NCI-H2081 treated with DMSO at 0.1 percent for 48 hours (cell line): ENCODE measurements at regions not wholly inside any gene's neighbourhood (a gene's known extent, or its start where the extent isn't known, plus 50 kb on each side); places are given as distances from the start of the nearest gene placed in this dataset.

ENCODE experiments used
- DNase-seq: peaks from one replicate; lab custom pipeline; 2025; lab: John Stamatoyannopoulos, UW

GRCh38 chr7:13139436-13139835 lies 452.0 kb downstream of the ARL4A start:
- no peak for DNase-seq

- no peak for DNase-seq
Measured at GRCh38 chr7:13144673-13145072, 457.2 kb downstream of the ARL4A start.

- no peak for DNase-seq
Measured at GRCh38 chr7:13148548-13148947, 461.1 kb downstream of the ARL4A start.

DNA sequence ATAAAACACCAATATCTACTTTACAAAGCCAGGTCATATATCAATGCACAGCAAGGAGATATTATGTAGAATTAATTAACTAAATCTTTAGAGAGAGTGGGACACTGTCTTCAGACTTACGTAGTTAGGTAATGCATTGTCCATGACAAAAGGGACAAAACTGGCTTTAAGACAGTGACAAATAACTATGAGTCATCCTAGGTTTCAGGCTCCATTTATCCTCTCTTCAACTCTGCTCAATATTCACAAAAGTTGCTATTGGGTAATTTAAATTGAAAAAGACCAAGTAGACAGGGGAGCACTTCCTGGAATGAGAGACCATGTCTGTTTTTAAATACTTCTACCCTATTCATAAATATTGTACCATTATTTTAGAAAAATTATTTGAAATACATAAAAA lies 464.5 kb downstream of the ARL4A start:
- DNase-seq = no peak

- no peak for DNase-seq
Measured at GRCh38 chr7:13152755-13153154, 465.3 kb downstream of the ARL4A start.

GRCh38 chr7:13153266-13153665 lies 465.8 kb downstream of the ARL4A start:
- no peak for DNase-seq

GRCh38 chr7:13153742-13154141 lies 466.3 kb downstream of the ARL4A start:
- DNase-seq = no peak

DNA sequence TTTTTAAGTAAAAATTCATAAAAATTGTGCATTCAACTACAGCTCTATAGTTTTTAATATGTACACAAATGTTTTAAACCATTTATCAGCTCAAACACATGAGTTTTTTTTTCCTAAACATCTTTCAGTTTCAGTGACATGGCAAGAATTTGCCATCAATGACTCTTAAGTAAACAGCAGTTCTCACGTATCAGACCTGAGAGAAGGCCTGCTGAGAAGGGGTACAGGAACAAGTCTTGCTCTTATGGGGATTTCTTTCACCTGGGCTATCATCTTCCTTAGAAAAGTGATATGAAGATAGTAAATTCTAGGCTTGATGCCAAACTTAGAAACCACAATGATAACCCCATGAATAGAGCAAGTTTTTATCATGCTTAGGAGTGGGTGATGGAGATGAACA lies 467.8 kb downstream of the ARL4A start:
- no peak for DNase-seq

- DNase-seq = no peak
Measured at GRCh38 chr7:13159003-13159402, 471.6 kb downstream of the ARL4A start.

DNA sequence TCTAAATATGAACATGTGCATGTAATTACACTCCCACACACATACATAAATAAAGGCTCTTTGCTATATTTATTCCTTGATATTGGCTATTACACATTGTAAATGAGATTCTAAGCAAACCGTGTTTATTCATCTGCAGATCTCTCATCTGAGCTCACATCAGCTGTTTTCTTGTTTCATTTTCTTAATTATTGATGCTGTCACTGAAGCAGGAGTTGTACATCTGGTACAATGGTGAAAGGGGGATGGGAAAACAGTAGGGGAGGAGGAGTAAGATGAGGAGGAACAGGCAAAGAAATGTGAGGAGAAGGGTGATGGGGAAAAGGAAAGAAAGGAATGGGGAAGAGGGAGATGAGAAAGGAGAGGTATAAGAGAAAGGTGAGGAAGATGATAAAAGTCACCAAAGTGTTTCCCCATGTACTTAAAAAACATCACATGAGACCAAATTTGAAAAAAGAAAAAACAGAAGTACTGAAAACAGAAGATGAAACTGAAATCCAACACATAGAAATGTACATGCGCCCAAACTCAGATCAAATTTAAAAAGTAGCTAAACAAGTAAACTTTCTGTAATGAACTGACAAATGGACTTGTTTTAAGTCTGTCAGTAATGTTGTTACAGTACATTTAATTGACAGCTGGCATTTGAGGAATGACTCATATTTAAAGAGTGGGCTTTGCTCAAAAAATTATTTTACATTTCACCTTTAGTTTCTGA lies 472.2 kb downstream of the ARL4A start:
- no peak for DNase-seq

DNA sequence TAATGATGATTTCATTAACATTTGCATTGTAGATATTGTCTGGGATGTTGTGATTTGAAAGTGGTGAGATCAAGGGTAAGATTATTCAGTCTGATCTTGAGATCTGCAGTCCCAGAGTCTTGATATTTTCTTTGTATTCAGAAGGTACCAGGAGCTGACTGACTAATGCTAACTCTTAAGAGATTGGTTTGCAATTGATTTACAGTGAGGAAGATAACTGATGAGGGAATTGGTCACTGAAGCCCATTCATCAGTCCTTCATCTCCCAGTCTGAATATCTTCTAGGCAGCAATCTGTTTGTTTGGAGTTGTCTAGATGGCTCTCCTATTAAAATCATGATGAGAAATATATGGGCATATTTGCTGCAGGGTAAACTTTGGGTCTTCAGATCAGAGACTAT lies 473.7 kb downstream of the ARL4A start:
- DNase-seq = no peak

GRCh38 chr7:13165854-13166253 lies 478.4 kb downstream of the ARL4A start:
- no peak for DNase-seq

- no peak for DNase-seq
Measured at GRCh38 chr7:13166801-13167200, 479.4 kb downstream of the ARL4A start.

GRCh38 chr7:13169356-13169755 lies 481.9 kb downstream of the ARL4A start:
- DNase-seq = no peak

- no peak for DNase-seq
Measured at GRCh38 chr7:13174991-13175390, 487.6 kb downstream of the ARL4A start.

DNA sequence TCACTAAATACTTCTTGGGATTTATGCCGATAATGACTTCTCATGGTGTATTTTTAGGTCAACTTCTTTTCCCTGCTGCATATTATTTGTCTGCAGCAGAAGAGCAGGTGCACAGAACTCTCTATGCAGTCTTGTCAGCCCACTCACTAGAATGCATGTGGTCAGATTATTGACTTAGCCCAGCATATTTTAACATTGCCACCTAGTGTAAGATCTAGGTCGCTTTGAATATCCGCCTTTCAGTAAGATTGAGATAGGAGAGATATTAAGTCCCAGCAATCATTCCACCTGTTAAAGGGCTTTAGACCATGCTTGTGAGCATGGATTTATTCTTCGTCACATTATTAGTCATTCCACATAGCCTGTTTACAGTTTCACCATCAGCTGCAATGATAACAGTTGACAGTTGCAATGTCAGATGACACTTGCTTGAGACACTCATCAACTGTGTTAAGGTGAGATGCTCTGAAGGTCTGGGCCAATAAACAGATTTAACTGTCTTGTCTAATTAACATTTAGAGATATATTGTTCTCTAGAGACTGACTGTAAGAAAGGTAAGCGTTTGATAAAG lies 491.7 kb downstream of the ARL4A start:
- DNase-seq = no peak

DNA sequence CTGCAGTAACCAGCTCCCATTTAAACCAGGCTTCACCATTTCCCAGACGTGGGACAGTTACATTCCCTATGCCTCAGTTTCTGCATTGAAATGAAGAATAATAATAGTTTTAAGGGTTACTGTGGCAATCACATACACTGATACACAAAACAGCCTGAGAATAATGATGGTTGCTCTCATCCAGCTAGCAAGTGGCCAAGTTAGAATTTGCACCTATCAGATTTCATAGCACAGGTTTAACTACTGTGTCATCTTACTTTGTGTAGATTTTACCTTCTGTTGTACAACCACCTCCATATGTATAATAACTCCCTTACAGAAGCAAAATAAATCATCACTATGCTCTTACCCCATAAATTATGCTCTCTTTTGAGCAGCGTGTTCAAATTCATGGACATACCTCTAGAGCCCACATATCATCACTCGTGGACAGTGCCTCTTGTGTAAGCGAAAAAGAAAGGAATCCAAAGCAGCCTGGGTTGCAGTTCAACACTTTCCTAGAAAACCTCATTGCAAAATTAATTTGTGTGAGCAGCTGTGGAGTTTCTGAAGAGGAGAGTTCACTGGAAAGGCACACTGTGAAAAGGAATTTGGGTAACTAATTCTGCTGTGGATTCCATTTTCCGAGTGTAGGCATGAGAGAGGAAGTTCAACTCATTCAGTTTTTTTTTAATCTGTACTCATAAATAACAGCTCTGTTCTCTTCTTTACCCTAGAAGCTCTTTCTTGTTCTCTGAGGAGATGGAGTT lies 492.5 kb downstream of the ARL4A start:
- DNase-seq = no peak

DNA sequence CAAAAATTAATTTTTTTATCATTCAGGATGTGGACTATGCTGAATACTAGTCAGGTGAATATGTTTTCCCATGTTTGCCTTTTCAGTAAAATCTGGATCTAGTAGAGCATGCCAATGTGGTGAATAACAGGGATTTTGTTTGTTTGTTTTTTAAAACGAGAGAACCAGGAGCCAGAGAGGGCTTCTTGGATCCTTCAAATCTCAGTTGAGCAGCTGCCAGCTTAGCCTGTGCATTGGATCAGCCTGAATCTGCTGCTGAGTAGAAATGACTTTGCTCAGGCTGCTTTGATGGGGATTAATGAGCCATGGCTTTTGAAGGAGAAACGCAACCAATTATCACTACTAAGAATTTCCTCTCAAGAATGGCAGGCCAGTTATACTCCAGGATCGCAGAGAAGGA lies 493.8 kb downstream of the ARL4A start:
- DNase-seq = no peak

DNA sequence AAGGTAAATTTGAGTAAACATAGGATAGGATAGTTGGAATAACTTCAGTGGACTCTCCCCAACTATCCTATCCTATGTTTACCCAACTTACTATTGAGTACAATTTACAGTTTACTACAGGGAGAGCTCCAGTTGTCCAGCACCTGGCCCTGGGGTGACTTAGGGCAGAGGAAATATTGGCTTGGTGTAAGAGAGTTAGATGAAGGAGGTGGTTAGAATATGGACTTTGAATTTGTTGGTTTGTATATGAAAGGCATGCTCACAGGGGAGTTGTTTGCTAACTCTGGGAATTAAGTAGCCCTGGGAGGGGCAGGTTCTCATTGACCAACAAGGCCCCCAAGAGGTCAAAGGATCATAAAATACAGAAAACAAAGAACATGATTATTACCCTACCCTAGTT lies 497.7 kb downstream of the ARL4A start:
- DNase-seq = no peak

- no peak for DNase-seq
Measured at GRCh38 chr7:13188236-13188805, 500.9 kb downstream of the ARL4A start.

DNA sequence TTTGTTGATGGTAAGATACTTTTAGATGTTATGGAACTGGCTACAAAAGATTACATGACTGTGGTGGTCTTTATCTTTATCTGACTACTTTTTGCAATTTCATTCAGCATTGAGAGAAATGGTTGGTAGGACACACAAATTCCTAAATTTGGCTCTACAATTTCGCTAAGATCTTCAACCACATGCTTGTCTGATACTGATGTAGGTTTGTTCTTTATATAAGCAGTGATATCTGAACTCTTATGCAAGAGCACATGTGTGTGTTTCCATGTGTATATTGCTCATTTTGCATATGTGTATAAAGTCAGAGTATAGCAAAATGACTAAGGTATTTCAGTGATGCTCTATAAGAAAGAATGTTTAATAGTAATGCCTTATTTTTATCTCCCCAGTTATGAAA lies 501.5 kb downstream of the ARL4A start:
- no peak for DNase-seq

GRCh38 chr7:13189668-13190067 lies 502.2 kb downstream of the ARL4A start:
- no peak for DNase-seq

- DNase-seq = no peak
Measured at GRCh38 chr7:13197501-13197900, 510.1 kb downstream of the ARL4A start.
